Gastroesophageal sphincter (tissue), 4 donors: ENCODE measurements at regions not wholly inside any gene's neighbourhood (a gene's known extent, or its start where the extent isn't known, plus 50 kb on each side); places are given as distances from the start of the nearest gene placed in this dataset.
A peak's percentile ranks its signal among the peaks of the same experiment; 100 is the strongest.

ENCODE experiments used
- ATAC-seq: fragments of 150-250 bp; one replicate; pipeline ENCODE4 v1.9.1; 2016; ENCODE audit warnings: mild to moderate bottlenecking, moderate library complexity
- H3K27ac ChIP-seq, 4 donors: fragments of 200-600 bp; sonication (generic) in 3 of 4; 1 replicate in 3 of 4; 2 replicates in 1 of 4; pipeline ENCODE4 v1.5.1; 2016 to 2019
- H3K27me3 ChIP-seq: fragments of 200-600 bp; sonication (generic); one replicate; pipeline ENCODE4 v1.5.1; 2019
- H3K36me3 ChIP-seq, 2 donors: fragments of 200-600 bp; sonication (generic); one replicate each; pipeline ENCODE4 v1.5.1; 2019; ENCODE audit warnings: control low read depth in 1 of 2
- H3K4me1 ChIP-seq, 3 donors: fragments of 200-600 bp; sonication (generic); 1 replicate in 2 of 3; 2 replicates in 1 of 3; pipeline ENCODE4 v1.5.1; 2016 to 2019; ENCODE audit warnings: control low read depth in 2 of 3
- H3K4me3 ChIP-seq, 2 donors: fragments of 200-600 bp; sonication (generic); one replicate each; pipeline ENCODE4 v1.5.1; 2019; ENCODE audit warnings: mild to moderate bottlenecking in 1 of 2, moderate library complexity in 1 of 2
- H3K9me3 ChIP-seq, 3 donors: fragments of 200-600 bp; sonication (generic); one replicate each; pipeline ENCODE4 v1.5.1; 2017 to 2019; ENCODE audit warnings: control low read depth in 2 of 3
- CTCF ChIP-seq, 4 experiments: fragments of 200-600 bp in 2 of 4; fragments of 450-650 bp in 2 of 4; sonication (generic) in 1 of 4; IDR thresholded peaks; one replicate each; pipeline ENCODE4 v1.5.1; 2017 to 2019; ENCODE audit warnings: antibody characterized with exemption in 4 of 4, mild to moderate bottlenecking in 2 of 4, moderate library complexity in 2 of 4
- EP300 ChIP-seq: sonication (generic); formaldehyde crosslinking; IDR thresholded peaks from one replicate; pipeline ENCODE4 v1.6.1; 2017; ENCODE audit warnings: antibody characterized with exemption, mild to moderate bottlenecking
- POLR2A ChIP-seq, 2 donors: fragments of 450-650 bp; IDR thresholded peaks; one replicate each; pipeline ENCODE4 v1.6.1; 2017; ENCODE audit warnings: antibody characterized with exemption in 2 of 2, mild to moderate bottlenecking in 2 of 2, moderate library complexity in 1 of 2
- POLR2AphosphoS5 ChIP-seq: sonication (generic); formaldehyde crosslinking; IDR thresholded peaks from one replicate; pipeline ENCODE4 v1.6.1; 2017; ENCODE audit warnings: antibody characterized with exemption
- WGBS, 2 donors: methylation state at CpG; one replicate each; pipeline ENCODE4 v1.1.5; 2018; ENCODE audit warnings: low coverage in 1 of 2; 5-methylcytosine and 5-hydroxymethylcytosine counted together

DNA sequence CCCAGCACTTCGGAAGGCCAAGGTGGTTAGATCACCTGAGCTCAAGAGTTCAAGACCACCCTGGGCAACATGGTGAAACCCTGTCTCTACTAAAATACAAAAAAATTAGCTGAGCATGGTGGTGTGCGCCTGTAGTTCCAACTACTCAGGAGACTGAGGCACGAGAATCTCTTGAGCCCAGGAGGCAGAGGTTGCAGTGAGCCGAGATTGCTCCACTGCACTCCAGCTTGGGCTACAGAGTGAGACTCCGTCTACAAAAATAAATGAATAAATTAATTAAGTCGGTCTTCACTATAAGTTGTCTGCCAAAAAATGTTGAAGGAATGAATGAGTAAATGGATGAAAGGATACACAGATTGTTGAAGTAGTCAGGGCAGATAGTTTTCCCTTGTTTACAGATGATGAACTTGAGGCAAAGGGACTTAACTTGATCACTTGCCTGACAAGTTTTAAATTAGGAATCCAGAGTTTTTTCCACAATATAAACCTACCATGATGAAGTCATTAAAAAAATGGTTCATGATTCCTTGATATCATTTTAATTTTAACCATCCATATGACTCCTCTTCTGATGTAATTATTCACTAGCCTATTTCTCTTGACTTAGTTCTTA is 130.8 kb downstream of the TLR5 start:
- Histone ChIP-seq H3K9me3 (no peaks in the 10 kb centered on the region), H3K4me3 (no peak overlapping the region), H3K36me3 (no peaks in the 10 kb centered on the region), H3K27ac (no peak overlapping the region), H3K27me3 (no peaks in the 10 kb centered on the region), H3K4me1 (peaks cover 0 to 14% (median 8%) of the 10 kb centered on the region in 3 donors)
- no peak for ATAC-seq
- WGBS, 2 donors, result 81 to 91% methylated on average over 3 to 6 of the region's 6 CpGs
- TF ChIP-seq CTCF (IDR thresholded peaks at IDR 0.05) (no peak), POLR2A (IDR thresholded peaks at IDR 0.05) (no peak), EP300 (no peak), POLR2AphosphoS5 (no peak)

- TF ChIP-seq POLR2AphosphoS5 (no peak), EP300 (no peak), CTCF (IDR thresholded peaks at IDR 0.05) (no peak), POLR2A (IDR thresholded peaks at IDR 0.05) (no peak)
- no peaks in the 10 kb centered on the region for H3K27me3 ChIP-seq
- H3K36me3 ChIP-seq, result no peaks in the 10 kb centered on the region
- H3K27ac ChIP-seq, result no peak overlapping the region
- WGBS, 2 donors, result 8 to 25% methylated on average over 1 to 2 of the region's 2 CpGs
- H3K4me3 ChIP-seq, result no peak overlapping the region
- H3K9me3 ChIP-seq, result no peaks in the 10 kb centered on the region
- peaks cover 0 to 14% (median 8%) of the 10 kb centered on the region in 3 donors for H3K4me1 ChIP-seq
- ATAC-seq, result no peak
Measured at GRCh38 chr1:223012938-223013337, 130.1 kb downstream of the TLR5 start.

DNA sequence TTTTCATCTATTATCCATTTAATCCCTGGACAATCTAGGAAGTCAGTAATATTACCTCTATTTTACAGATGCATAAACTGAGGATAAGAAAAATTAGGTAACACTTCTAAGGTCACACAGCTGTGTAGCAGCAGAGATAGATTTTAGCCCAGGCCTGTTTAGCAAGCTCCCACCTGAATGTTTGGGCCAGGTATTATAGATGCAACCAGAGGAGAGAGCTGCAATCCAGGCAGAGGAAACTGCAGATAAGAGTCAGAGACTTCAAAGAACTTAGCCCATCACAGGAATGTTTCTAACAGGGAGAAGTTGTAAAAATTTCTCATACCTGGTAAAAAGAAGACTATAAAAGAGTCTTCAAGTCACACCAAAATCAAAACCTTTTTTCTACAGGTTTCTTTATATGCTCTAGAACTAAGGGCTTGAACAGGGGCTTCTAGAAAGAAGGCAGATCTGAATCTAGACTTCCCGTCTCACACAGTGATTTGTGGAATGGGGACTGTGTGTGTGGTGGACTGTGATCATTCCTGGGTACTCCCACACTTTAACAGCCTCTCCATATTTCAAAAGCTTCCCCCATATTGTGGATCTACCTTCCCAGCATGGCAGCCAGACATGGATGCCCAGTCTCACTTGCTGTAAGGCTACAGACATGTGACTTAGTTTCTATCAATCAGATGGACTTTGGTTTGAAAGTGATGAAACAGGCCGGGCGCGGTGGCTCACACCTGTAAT is 128.7 kb downstream of the TLR5 start:
- Histone ChIP-seq H3K4me3 (no peak overlapping the region), H3K9me3 (no peaks in the 10 kb centered on the region), H3K4me1 (peaks cover 0 to 8% (median 6%) of the 10 kb centered on the region in 3 donors), H3K27me3 (no peaks in the 10 kb centered on the region), H3K36me3 (no peaks in the 10 kb centered on the region), H3K27ac (no peak overlapping the region)
- 91 to 95% methylated on average over 1 to 3 of the region's 4 CpGs for WGBS, 2 donors
- TF ChIP-seq POLR2AphosphoS5, result no peak
- no peak for TF ChIP-seq EP300
- no peak for ATAC-seq

DNA sequence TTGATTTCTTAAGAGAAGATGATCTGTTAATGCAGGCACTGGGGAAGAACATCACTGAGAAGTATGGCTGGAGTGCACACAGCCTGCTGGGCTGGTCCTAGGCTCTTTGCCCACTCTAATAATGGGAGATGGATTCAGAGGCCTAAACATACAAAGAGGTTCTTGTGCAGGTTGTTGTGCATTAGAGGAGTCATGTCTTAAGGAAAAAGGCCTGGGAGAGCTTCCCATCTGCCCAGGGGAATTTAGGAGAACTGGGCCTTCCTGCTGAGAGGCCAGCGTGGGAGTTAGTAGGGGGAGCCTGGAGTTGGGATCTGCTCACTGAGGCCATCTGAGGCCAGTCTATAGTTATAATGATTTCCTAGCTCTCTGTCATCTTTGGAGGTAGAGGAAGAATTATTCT is 126.7 kb downstream of the TLR5 start:
- TF ChIP-seq EP300, result no peak
- TF ChIP-seq POLR2AphosphoS5, result no peak
- no peak for TF ChIP-seq CTCF (IDR thresholded peaks at IDR 0.05)
- no peak for TF ChIP-seq POLR2A (IDR thresholded peaks at IDR 0.05)
- no peak for ATAC-seq
- no peak overlapping the region for H3K4me3 ChIP-seq
- no peaks in the 10 kb centered on the region for H3K27me3 ChIP-seq
- no CpG with 5 or more reads among the region's 1 CpG for WGBS, 2 donors
- H3K27ac ChIP-seq, result no peak overlapping the region
- H3K4me1 ChIP-seq, result no peaks in the 10 kb centered on the region
- H3K36me3 ChIP-seq, result no peaks in the 10 kb centered on the region
- H3K9me3 ChIP-seq, result no peaks in the 10 kb centered on the region

- Histone ChIP-seq H3K27me3 (no peaks in the 10 kb centered on the region), H3K27ac (peak overlapping the region in 1 of 4 donors; percentile 29), H3K4me1 (no peaks in the 10 kb centered on the region), H3K4me3 (no peak overlapping the region), H3K36me3 (no peaks in the 10 kb centered on the region), H3K9me3 (no peaks in the 10 kb centered on the region)
- TF ChIP-seq EP300 (no peak), CTCF (IDR thresholded peaks at IDR 0.05) (no peak), POLR2AphosphoS5 (no peak), POLR2A (IDR thresholded peaks at IDR 0.05) (no peak)
- no peak for ATAC-seq
- WGBS, 2 donors, result 80% methylated on average over 1 of the region's 6 CpGs; no CpG with 5 or more reads in 1 of the 2 donors
Measured at GRCh38 chr1:223016890-223017289, 126.2 kb downstream of the TLR5 start.
